MM.1S (cell line): ENCODE measurements at regions not wholly inside any gene's neighbourhood (a gene's known extent, or its start where the extent isn't known, plus 50 kb on each side); places are given as distances from the start of the nearest gene placed in this dataset.

ENCODE experiments used
- DNase-seq: peaks from one replicate; pipeline ENCODE4 v3.0.0-alpha.2; 2015
- H2AFZ ChIP-seq: fragments of 300-600 bp; sonication (generic); 2 replicates; pipeline ENCODE4 v1.6.0; 2016; ENCODE audit warnings: antibody characterized with exemption, low read length
- H3F3A ChIP-seq: fragments of 300-600 bp; sonication (generic); 2 replicates; pipeline ENCODE4 v1.6.1; 2016; ENCODE audit warnings: mild to moderate bottlenecking, antibody characterized with exemption, low read length, moderate library complexity, mixed read lengths; ENCODE audit not compliant: insufficient read depth
- H3K27ac ChIP-seq: fragments of 300-600 bp; sonication (generic); 2 replicates; pipeline ENCODE4 v1.5.1; 2016; ENCODE audit warnings: mild to moderate bottlenecking, low read length
- H3K27me3 ChIP-seq: fragments of 300-600 bp; sonication (generic); replicated peaks from 2 replicates; pipeline ENCODE4 v1.6.0; 2016; ENCODE audit warnings: low read length; ENCODE audit not compliant: insufficient read depth
- H3K36me3 ChIP-seq: fragments of 300-600 bp; sonication (generic); replicated peaks from 2 replicates; pipeline ENCODE4 v1.6.1; 2016; ENCODE audit warnings: mild to moderate bottlenecking, low read length, mixed read lengths; ENCODE audit not compliant: insufficient read depth
- H3K4me1 ChIP-seq: fragments of 300-600 bp; sonication (generic); 2 replicates; pipeline ENCODE4 v1.6.1; 2016; ENCODE audit warnings: low read length, mixed read lengths
- H3K4me2 ChIP-seq: fragments of 300-600 bp; sonication (generic); 2 replicates; pipeline ENCODE4 v1.6.0; 2016; ENCODE audit warnings: low read depth, low read length
- H3K4me3 ChIP-seq: fragments of 300-600 bp; sonication (generic); 2 replicates; pipeline ENCODE4 v1.5.1; 2016; ENCODE audit warnings: low read length, mixed read lengths
- H3K79me2 ChIP-seq: fragments of 300-600 bp; sonication (generic); 2 replicates; pipeline ENCODE4 v1.6.1; 2016; ENCODE audit warnings: mixed run types, low read length, mixed read lengths
- H3K9ac ChIP-seq: fragments of 300-600 bp; sonication (generic); 2 replicates; pipeline ENCODE4 v1.6.1; 2016; ENCODE audit warnings: low read length, mixed read lengths
- H3K9me2 ChIP-seq: fragments of 300-600 bp; sonication (generic); replicated peaks from 2 replicates; pipeline ENCODE4 v1.6.1; 2016; ENCODE audit warnings: mild to moderate bottlenecking, low read length, mixed read lengths; ENCODE audit not compliant: insufficient read depth
- H3K9me3 ChIP-seq: fragments of 300-600 bp; sonication (generic); replicated peaks from 2 replicates; pipeline ENCODE4 v1.6.1; 2016; ENCODE audit warnings: mild to moderate bottlenecking, low read length, mixed read lengths; ENCODE audit not compliant: insufficient read depth
- H4K20me1 ChIP-seq: fragments of 300-600 bp; sonication (generic); 2 replicates; pipeline ENCODE4 v1.6.1; 2016; ENCODE audit warnings: mild to moderate bottlenecking, low read length, moderate library complexity, mixed read lengths; ENCODE audit not compliant: insufficient read depth
- CTCF ChIP-seq: fragments of 300-600 bp; sonication (generic); IDR thresholded peaks from 2 replicates; pipeline ENCODE4 v1.5.1; 2016; ENCODE audit warnings: antibody characterized with exemption, low read length, mixed read lengths
- EZH2 ChIP-seq: fragments of 300-600 bp; sonication (generic); optimal IDR thresholded peaks from 2 replicates; pipeline ENCODE3; 2017; ENCODE audit warnings: low read depth, mild to moderate bottlenecking, antibody characterized with exemption, low read length, mixed read lengths
- EZH2phosphoT487 ChIP-seq: fragments of 300-600 bp; sonication (generic); IDR thresholded peaks from 2 replicates; pipeline ENCODE4 v1.6.1; 2018; ENCODE audit warnings: antibody characterized with exemption, low read length

- Histone ChIP-seq H3F3A (no peaks in the 10 kb centered on the region), H3K9me3 (no peaks in the 10 kb centered on the region), H3K27me3 (no peaks in the 10 kb centered on the region; the same call in 1 of the 2 replicates), H3K9me2 (no peaks in the 10 kb centered on the region), H3K4me2 (no peak overlapping the region), H4K20me1 (no peaks in the 10 kb centered on the region), H3K79me2 (no peaks in the 10 kb centered on the region), H3K4me1 (no peaks in the 10 kb centered on the region), H2AFZ (no peak overlapping the region), H3K27ac (no peak overlapping the region), H3K9ac (no peak overlapping the region), H3K36me3 (no peaks in the 10 kb centered on the region), H3K4me3 (no peak overlapping the region)
- DNase-seq = no peak
- no peak for TF ChIP-seq EZH2
- TF ChIP-seq EZH2phosphoT487 = no peak
- TF ChIP-seq CTCF = no peak
These were observed 493.8 kb downstream of the TCERG1L start for GRCh38 chr10:130817674-130818073.

- H2AFZ ChIP-seq = no peak overlapping the region
- no peak overlapping the region for H3K4me3 ChIP-seq
- no peaks in the 10 kb centered on the region for H3K36me3 ChIP-seq
- H3K4me1 ChIP-seq = no peaks in the 10 kb centered on the region
- H3K9me2 ChIP-seq = no peaks in the 10 kb centered on the region
- no peak overlapping the region for H3K4me2 ChIP-seq
- H3K27ac ChIP-seq = no peak overlapping the region
- TF ChIP-seq EZH2 = no peak
- TF ChIP-seq CTCF = no peak
- no peak for TF ChIP-seq EZH2phosphoT487
- no peaks in the 10 kb centered on the region for H3F3A ChIP-seq
- no peaks in the 10 kb centered on the region for H3K9me3 ChIP-seq
- H3K9ac ChIP-seq = no peak overlapping the region
- no peak for DNase-seq
- H3K27me3 ChIP-seq = no peaks in the 10 kb centered on the region
- H4K20me1 ChIP-seq = no peaks in the 10 kb centered on the region
- H3K79me2 ChIP-seq = no peaks in the 10 kb centered on the region
These were observed 490.5 kb downstream of the TCERG1L start for GRCh38 chr10:130820880-130821482.

GRCh38 chr10:130824230-130825014, 487.1 kb downstream of the TCERG1L start:
- Histone ChIP-seq H2AFZ (no peak overlapping the region), H3K79me2 (no peaks in the 10 kb centered on the region), H3K4me1 (no peaks in the 10 kb centered on the region), H3K27ac (no peak overlapping the region), H3K4me3 (no peak overlapping the region), H4K20me1 (no peaks in the 10 kb centered on the region), H3K4me2 (no peak overlapping the region), H3K27me3 (no peaks in the 10 kb centered on the region), H3K9me2 (no peaks in the 10 kb centered on the region), H3K9ac (no peak overlapping the region), H3F3A (no peaks in the 10 kb centered on the region), H3K36me3 (no peaks in the 10 kb centered on the region), H3K9me3 (no peaks in the 10 kb centered on the region)
- no peak for TF ChIP-seq EZH2
- TF ChIP-seq EZH2phosphoT487 = no peak
- TF ChIP-seq CTCF = no peak
- no peak for DNase-seq
